AG09319 (cell line): ENCODE measurements at regions not wholly inside any gene's neighbourhood (a gene's known extent, or its start where the extent isn't known, plus 50 kb on each side); places are given as distances from the start of the nearest gene placed in this dataset.

Experiments
- DNase-seq: peaks from one replicate; pipeline ENCODE4 v3.0.0-alpha.2; 2010; ENCODE audit warnings: low read depth; ENCODE audit errors: extremely low read depth
- TF ChIP-seq, protein P1 (sequence below): IDR thresholded peaks from 2 replicates; pipeline ENCODE4 v1.5.1; 2011; ENCODE audit warnings: low read depth, mild to moderate bottlenecking, inconsistent platforms, low read length, moderate library complexity

- TF ChIP-seq, protein P1, sequence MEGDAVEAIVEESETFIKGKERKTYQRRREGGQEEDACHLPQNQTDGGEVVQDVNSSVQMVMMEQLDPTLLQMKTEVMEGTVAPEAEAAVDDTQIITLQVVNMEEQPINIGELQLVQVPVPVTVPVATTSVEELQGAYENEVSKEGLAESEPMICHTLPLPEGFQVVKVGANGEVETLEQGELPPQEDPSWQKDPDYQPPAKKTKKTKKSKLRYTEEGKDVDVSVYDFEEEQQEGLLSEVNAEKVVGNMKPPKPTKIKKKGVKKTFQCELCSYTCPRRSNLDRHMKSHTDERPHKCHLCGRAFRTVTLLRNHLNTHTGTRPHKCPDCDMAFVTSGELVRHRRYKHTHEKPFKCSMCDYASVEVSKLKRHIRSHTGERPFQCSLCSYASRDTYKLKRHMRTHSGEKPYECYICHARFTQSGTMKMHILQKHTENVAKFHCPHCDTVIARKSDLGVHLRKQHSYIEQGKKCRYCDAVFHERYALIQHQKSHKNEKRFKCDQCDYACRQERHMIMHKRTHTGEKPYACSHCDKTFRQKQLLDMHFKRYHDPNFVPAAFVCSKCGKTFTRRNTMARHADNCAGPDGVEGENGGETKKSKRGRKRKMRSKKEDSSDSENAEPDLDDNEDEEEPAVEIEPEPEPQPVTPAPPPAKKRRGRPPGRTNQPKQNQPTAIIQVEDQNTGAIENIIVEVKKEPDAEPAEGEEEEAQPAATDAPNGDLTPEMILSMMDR = no peak
- no peak for DNase-seq
Observed at GRCh38 chr3:933326-933725, 159.5 kb upstream of the CNTN6 start.

DNA sequence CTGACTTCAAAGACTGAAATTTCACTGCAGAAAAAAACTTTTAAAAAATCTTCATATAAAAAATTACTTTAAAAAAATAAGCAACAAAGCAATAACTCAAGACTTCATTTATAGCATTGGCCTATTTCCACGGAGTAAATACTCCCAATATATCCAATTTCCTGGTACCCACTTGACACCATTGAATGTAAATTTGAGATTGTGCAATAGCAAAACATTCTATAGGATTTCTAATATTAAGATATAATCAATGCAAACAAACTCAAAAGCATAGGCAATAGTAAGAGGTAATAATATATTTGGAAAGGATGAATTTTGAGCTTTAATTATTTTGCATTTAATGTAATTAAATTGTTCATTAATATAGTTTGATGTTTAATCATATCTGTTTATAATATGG, 148.0 kb upstream of the CNTN6 start:
- TF ChIP-seq, protein P1 = no peak
- DNase-seq = no peak

GRCh38 chr3:945738-946137, 147.1 kb upstream of the CNTN6 start:
- TF ChIP-seq, protein P1 = no peak

GRCh38 chr3:952906-953305, 139.9 kb upstream of the CNTN6 start:
- no peak for DNase-seq
- TF ChIP-seq, protein P1 = no peak

More at GRCh38 chr3:945738-946137, 147.1 kb upstream of the CNTN6 start:
- DNase-seq = no peak

GRCh38 chr3:963255-963654, 129.6 kb upstream of the CNTN6 start:
- no peak for DNase-seq
- TF ChIP-seq, protein P1 = no peak

GRCh38 chr3:963755-964154, 129.1 kb upstream of the CNTN6 start:
- TF ChIP-seq, protein P1 = no peak
- DNase-seq = no peak

- TF ChIP-seq, protein P1 = no peak
- no peak for DNase-seq
Observed at GRCh38 chr3:965826-966225, 127.0 kb upstream of the CNTN6 start.
